ENCODE measurements at regions not wholly inside any gene's neighbourhood (a gene's known extent, or its start where the extent isn't known, plus 50 kb on each side); places are given as distances from the start of the nearest gene placed in this dataset.

GRCh38 chr6:25018568-25018954 lies 82.8 kb upstream of the RIPOR2 start:
- H3K9ac ChIP-seq (ENCODE audit: insufficient read length, low read depth): no peak overlapping the region
- H3K4me3 ChIP-seq (ENCODE audit: insufficient read length, low read depth): no peak overlapping the region
- no peaks in the 10 kb centered on the region for H3K27me3 ChIP-seq (ENCODE audit: insufficient read depth, insufficient read length)
- H3K4me1 ChIP-seq (ENCODE audit: insufficient read depth, insufficient read length): no peaks in the 10 kb centered on the region
- no peak for TF ChIP-seq SUZ12 (IDR thresholded peaks at IDR 0.05; ENCODE audit: extremely low read depth, insufficient read depth, insufficient read length)
- no peak for TF ChIP-seq ZNF274 (IDR thresholded peaks at IDR 0.05; ENCODE audit: low read depth, low read length)
- no peak for TF ChIP-seq YY1 (IDR thresholded peaks at IDR 0.05; ENCODE audit: insufficient read depth, insufficient read length)
- H3K36me3 ChIP-seq (ENCODE audit: insufficient read depth, insufficient read length, low read length): no peaks in the 10 kb centered on the region
- DNase-seq (ENCODE audit: low read depth, low spot score): no peak
- H3K9me3 ChIP-seq (ENCODE audit: insufficient read depth, low read length): no peaks in the 10 kb centered on the region

GRCh38 chr6:25022140-25022553 lies 86.4 kb upstream of the RIPOR2 start:
- TF ChIP-seq ZNF274 (IDR thresholded peaks at IDR 0.05; ENCODE audit: low read depth, low read length): no peak
- no peak for TF ChIP-seq YY1 (IDR thresholded peaks at IDR 0.05; ENCODE audit: insufficient read depth, insufficient read length)
- TF ChIP-seq SUZ12 (IDR thresholded peaks at IDR 0.05; ENCODE audit: extremely low read depth, insufficient read depth, insufficient read length): no peak
- Histone ChIP-seq H3K27me3 (ENCODE audit: insufficient read depth, insufficient read length) (no peaks in the 10 kb centered on the region), H3K9ac (ENCODE audit: insufficient read length, low read depth) (no peak overlapping the region), H3K36me3 (ENCODE audit: insufficient read depth, insufficient read length, low read length) (no peaks in the 10 kb centered on the region), H3K4me1 (ENCODE audit: insufficient read depth, insufficient read length) (no peaks in the 10 kb centered on the region), H3K4me3 (ENCODE audit: insufficient read length, low read depth) (no peak overlapping the region), H3K9me3 (ENCODE audit: insufficient read depth, low read length) (no peaks in the 10 kb centered on the region)
- no peak for DNase-seq (ENCODE audit: low read depth, low spot score)

- H3K27me3 ChIP-seq (ENCODE audit: insufficient read depth, insufficient read length): no peaks in the 10 kb centered on the region
- DNase-seq (ENCODE audit: low read depth, low spot score): no peak
- H3K4me3 ChIP-seq (ENCODE audit: insufficient read length, low read depth): no peak overlapping the region
- no peak for TF ChIP-seq SUZ12 (IDR thresholded peaks at IDR 0.05; ENCODE audit: extremely low read depth, insufficient read depth, insufficient read length)
- TF ChIP-seq YY1 (IDR thresholded peaks at IDR 0.05; ENCODE audit: insufficient read depth, insufficient read length): no peak
- no peak for TF ChIP-seq ZNF274 (IDR thresholded peaks at IDR 0.05; ENCODE audit: low read depth, low read length)
- H3K36me3 ChIP-seq (ENCODE audit: insufficient read depth, insufficient read length, low read length): no peaks in the 10 kb centered on the region
- peaks cover 2% of the 10 kb centered on the region for H3K4me1 ChIP-seq (ENCODE audit: insufficient read depth, insufficient read length)
- no peak overlapping the region for H3K9ac ChIP-seq (ENCODE audit: insufficient read length, low read depth)
- H3K9me3 ChIP-seq (ENCODE audit: insufficient read depth, low read length): no peaks in the 10 kb centered on the region
Observed at GRCh38 chr6:25023781-25024180, 88.0 kb upstream of the RIPOR2 start.

GRCh38 chr6:25024821-25025220 lies 89.1 kb upstream of the RIPOR2 start:
- DNase-seq (ENCODE audit: low read depth, low spot score): no peak
- TF ChIP-seq YY1 (IDR thresholded peaks at IDR 0.05; ENCODE audit: insufficient read depth, insufficient read length) (no peak), SUZ12 (IDR thresholded peaks at IDR 0.05; ENCODE audit: extremely low read depth, insufficient read depth, insufficient read length) (no peak), ZNF274 (IDR thresholded peaks at IDR 0.05; ENCODE audit: low read depth, low read length) (no peak)
- H3K36me3 ChIP-seq (ENCODE audit: insufficient read depth, insufficient read length, low read length): no peaks in the 10 kb centered on the region
- H3K9me3 ChIP-seq (ENCODE audit: insufficient read depth, low read length): no peaks in the 10 kb centered on the region
- no peak overlapping the region for H3K9ac ChIP-seq (ENCODE audit: insufficient read length, low read depth)
- no peaks in the 10 kb centered on the region for H3K27me3 ChIP-seq (ENCODE audit: insufficient read depth, insufficient read length)
- H3K4me1 ChIP-seq (ENCODE audit: insufficient read depth, insufficient read length): peaks cover 2% of the 10 kb centered on the region
- no peak overlapping the region for H3K4me3 ChIP-seq (ENCODE audit: insufficient read length, low read depth)

GRCh38 chr6:25025248-25025918 lies 89.6 kb upstream of the RIPOR2 start:
- Histone ChIP-seq H3K9ac (ENCODE audit: insufficient read length, low read depth) (no peak overlapping the region), H3K9me3 (ENCODE audit: insufficient read depth, low read length) (no peaks in the 10 kb centered on the region), H3K36me3 (ENCODE audit: insufficient read depth, insufficient read length, low read length) (no peaks in the 10 kb centered on the region), H3K4me1 (ENCODE audit: insufficient read depth, insufficient read length) (peaks cover 2% of the 10 kb centered on the region), H3K4me3 (ENCODE audit: insufficient read length, low read depth) (no peak overlapping the region), H3K27me3 (ENCODE audit: insufficient read depth, insufficient read length) (no peaks in the 10 kb centered on the region)
- no peak for DNase-seq (ENCODE audit: low read depth, low spot score)
- TF ChIP-seq SUZ12 (IDR thresholded peaks at IDR 0.05; ENCODE audit: extremely low read depth, insufficient read depth, insufficient read length): no peak
- TF ChIP-seq YY1 (IDR thresholded peaks at IDR 0.05; ENCODE audit: insufficient read depth, insufficient read length): no peak
- no peak for TF ChIP-seq ZNF274 (IDR thresholded peaks at IDR 0.05; ENCODE audit: low read depth, low read length)

- H3K36me3 ChIP-seq (ENCODE audit: insufficient read depth, insufficient read length, low read length): no peaks in the 10 kb centered on the region
- H3K27me3 ChIP-seq (ENCODE audit: insufficient read depth, insufficient read length): no peaks in the 10 kb centered on the region
- TF ChIP-seq SUZ12 (IDR thresholded peaks at IDR 0.05; ENCODE audit: extremely low read depth, insufficient read depth, insufficient read length) (no peak), ZNF274 (IDR thresholded peaks at IDR 0.05; ENCODE audit: low read depth, low read length) (no peak), YY1 (IDR thresholded peaks at IDR 0.05; ENCODE audit: insufficient read depth, insufficient read length) (no peak)
- no peak for DNase-seq (ENCODE audit: low read depth, low spot score)
- H3K4me3 ChIP-seq (ENCODE audit: insufficient read length, low read depth): no peak overlapping the region
- H3K9me3 ChIP-seq (ENCODE audit: insufficient read depth, low read length): no peaks in the 10 kb centered on the region
- peaks cover 2% of the 10 kb centered on the region for H3K4me1 ChIP-seq (ENCODE audit: insufficient read depth, insufficient read length)
- H3K9ac ChIP-seq (ENCODE audit: insufficient read length, low read depth): no peak overlapping the region
Observed at GRCh38 chr6:25025919-25026301, 90.2 kb upstream of the RIPOR2 start.

- Histone ChIP-seq H3K4me1 (ENCODE audit: insufficient read depth, insufficient read length) (peaks cover 2% of the 10 kb centered on the region), H3K9ac (ENCODE audit: insufficient read length, low read depth) (no peak overlapping the region), H3K9me3 (ENCODE audit: insufficient read depth, low read length) (no peaks in the 10 kb centered on the region), H3K27me3 (ENCODE audit: insufficient read depth, insufficient read length) (no peaks in the 10 kb centered on the region), H3K36me3 (ENCODE audit: insufficient read depth, insufficient read length, low read length) (no peaks in the 10 kb centered on the region), H3K4me3 (ENCODE audit: insufficient read length, low read depth) (no peak overlapping the region)
- DNase-seq (ENCODE audit: low read depth, low spot score): no peak
- TF ChIP-seq YY1 (IDR thresholded peaks at IDR 0.05; ENCODE audit: insufficient read depth, insufficient read length) (no peak), ZNF274 (IDR thresholded peaks at IDR 0.05; ENCODE audit: low read depth, low read length) (no peak), SUZ12 (IDR thresholded peaks at IDR 0.05; ENCODE audit: extremely low read depth, insufficient read depth, insufficient read length) (no peak)
Observed at GRCh38 chr6:25026723-25027122, 91.0 kb upstream of the RIPOR2 start.
